LHCN-M2 (cell line): ENCODE measurements at regions not wholly inside any gene's neighbourhood (a gene's known extent, or its start where the extent isn't known, plus 50 kb on each side); places are given as distances from the start of the nearest gene placed in this dataset.
"Not testable (repeated sequence)": the region's sequence is repeated elsewhere in the genome, so short reads cannot be mapped to it uniquely, and the experiment has no call there.

Experiments
- DNase-seq: peaks from one replicate; pipeline ENCODE4 v3.0.0-alpha.2; 2012; ENCODE audit warnings: low read depth

- no peak for DNase-seq
Observed at GRCh38 chr5:92941806-92942205, 639.2 kb downstream of the NR2F1-AS1 start.

- DNase-seq, result no peak
Observed at GRCh38 chr5:92939428-92939827, 641.6 kb downstream of the NR2F1-AS1 start.

GRCh38 chr5:92937396-92937795, 643.6 kb downstream of the NR2F1-AS1 start:
- not testable (repeated sequence) for DNase-seq

- no peak for DNase-seq
Observed at GRCh38 chr5:92930057-92930456, 651.0 kb downstream of the NR2F1-AS1 start.

GRCh38 chr5:92927291-92927778, 653.7 kb downstream of the NR2F1-AS1 start:
- DNase-seq, result peak; percentile 87

GRCh38 chr5:92923885-92924284, 657.1 kb downstream of the NR2F1-AS1 start:
- DNase-seq, result no peak

- DNase-seq, result peak; percentile 44
Observed at GRCh38 chr5:92922231-92922967, 658.6 kb downstream of the NR2F1-AS1 start.

- DNase-seq, result no peak
Observed at GRCh38 chr5:92917044-92917443, 664.0 kb downstream of the NR2F1-AS1 start.

GRCh38 chr5:92916036-92916435, 665.0 kb downstream of the NR2F1-AS1 start:
- peak; percentile 66 for DNase-seq

GRCh38 chr5:92912283-92912682, 668.7 kb downstream of the NR2F1-AS1 start:
- no peak for DNase-seq

- DNase-seq, result no peak
Observed at GRCh38 chr5:92911851-92912250, 669.2 kb downstream of the NR2F1-AS1 start.

GRCh38 chr5:92911293-92911692, 669.7 kb downstream of the NR2F1-AS1 start:
- DNase-seq, result no peak

GRCh38 chr5:92909602-92909962, 671.4 kb downstream of the NR2F1-AS1 start:
- DNase-seq, result no peak

- no peak for DNase-seq
Observed at GRCh38 chr5:92908952-92909601, 671.9 kb downstream of the NR2F1-AS1 start.

- peak; percentile 87 for DNase-seq
Observed at GRCh38 chr5:92907938-92908606, 672.9 kb downstream of the NR2F1-AS1 start.

GRCh38 chr5:92906798-92907376, 674.1 kb downstream of the NR2F1-AS1 start:
- DNase-seq, result no peak

- no peak for DNase-seq
Observed at GRCh38 chr5:92904021-92904420, 677.0 kb downstream of the NR2F1-AS1 start.

- no peak for DNase-seq
Observed at GRCh38 chr5:92899611-92900010, 681.4 kb downstream of the NR2F1-AS1 start.

GRCh38 chr5:92896722-92897121, 684.3 kb downstream of the NR2F1-AS1 start:
- no peak for DNase-seq

- peak; percentile 33 for DNase-seq
Observed at GRCh38 chr5:92890841-92891244, 690.2 kb downstream of the NR2F1-AS1 start.

GRCh38 chr5:92889140-92889539, 691.9 kb downstream of the NR2F1-AS1 start:
- no peak for DNase-seq

GRCh38 chr5:92887254-92887653, 693.8 kb downstream of the NR2F1-AS1 start:
- DNase-seq, result no peak
